Psoas muscle (tissue), 7 donors: ENCODE measurements at regions not wholly inside any gene's neighbourhood (a gene's known extent, or its start where the extent isn't known, plus 50 kb on each side); places are given as distances from the start of the nearest gene placed in this dataset.

Source experiments
- ATAC-seq, 4 donors: fragments of 200-7000 bp; cut with Tn5 transposase; one replicate each; pipeline ENCODE4 v1.9.1; 2020; ENCODE audit warnings: moderate library complexity in 3 of 4, mild to moderate bottlenecking in 2 of 4
- DNase-seq, 2 donors: peaks; one replicate each; pipeline ENCODE4 v3.0.0-alpha.2; 2020
- H3K27ac ChIP-seq: fragments of 200-600 bp; one replicate; pipeline ENCODE4 v1.8.0; 2022
- H3K27me3 ChIP-seq, 3 donors: fragments of 200-600 bp in 1 of 3; one replicate each; pipeline versions ENCODE4 v1.6.1 to v1.8.0; 2013 to 2022; ENCODE audit warnings: low read length in 2 of 3, mild to moderate bottlenecking in 2 of 3, moderate library complexity in 1 of 3; ENCODE audit not compliant: insufficient read depth in 3 of 3
- H3K36me3 ChIP-seq, 2 donors: fragments of 200-600 bp in 1 of 2; one replicate each; pipeline versions ENCODE4 v1.6.1 to v1.8.0; 2013 to 2022; ENCODE audit warnings: low read depth in 1 of 2, mild to moderate bottlenecking in 1 of 2, moderate library complexity in 1 of 2; ENCODE audit not compliant: insufficient read depth in 1 of 2
- H3K4me1 ChIP-seq: fragments of 200-600 bp; one replicate; pipeline ENCODE4 v1.8.0; 2022
- H3K4me3 ChIP-seq: fragments of 200-600 bp; one replicate; pipeline ENCODE4 v1.8.0; 2022; ENCODE audit warnings: mild to moderate bottlenecking
- H3K9me3 ChIP-seq: fragments of 200-600 bp; one replicate; pipeline ENCODE4 v1.8.0; 2022
- WGBS, 3 donors: extraction: QIAGEN DNeasy Blood & Tissue Kit; methylation state at CpG; one replicate each; pipeline versions ENCODE4 v1.1.6 to v1.1.7; 2013; 5-methylcytosine and 5-hydroxymethylcytosine counted together
- intact Hi-C, 2 donors: fragments of 100-400 bp; cut with DNase I; formaldehyde crosslinking; loops; one replicate each; pipeline versions ENCODE4 v1.11.0 to v1.14.2; 2022
- TF ChIP-seq, protein P1 (sequence below): fragments of 200-600 bp; IDR thresholded peaks from one replicate; pipeline ENCODE4 v1.8.0; 2022; ENCODE audit warnings: antibody characterized with exemption
- donor health status: healthy with polysubstance abuse.
- donor health status: DM: no; HTN: no; CAD: no; lungs with moderate emphysema.
- donor health status: Bipolar disorder and iron deficiency.
- donor health status: healthy.
- donor health status: DM: yes; HTN: yes; CAD: no.
- donor health status: DM: no; HTN: no; CAD: no.
- donor health status: DM: yes; HTN: yes; CAD: no.

DNA sequence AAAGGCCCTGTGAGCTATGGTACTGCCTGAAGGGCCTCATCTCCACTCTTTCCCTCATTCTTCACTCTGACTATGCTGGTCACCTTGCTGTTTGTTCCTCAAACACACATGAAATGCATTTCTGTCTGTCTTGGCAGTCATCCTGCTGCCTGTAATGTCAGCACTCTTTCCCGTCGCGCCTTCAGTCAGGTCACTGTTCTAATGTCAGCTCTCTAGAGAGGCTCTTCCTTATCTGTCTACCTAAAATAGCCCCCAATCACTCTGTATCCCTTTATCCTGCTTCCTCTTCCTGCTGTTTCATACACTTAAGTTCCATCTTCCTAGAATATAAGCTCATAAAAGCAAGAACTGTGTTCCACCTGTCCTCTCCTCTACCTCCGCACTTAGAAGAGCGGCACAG, 215.5 kb downstream of the ZNF33B start:
- Histone ChIP-seq H3K27me3 (no peaks in the 10 kb centered on the region), H3K27ac (no peak overlapping the region), H3K4me3 (no peak overlapping the region), H3K9me3 (no peaks in the 10 kb centered on the region), H3K36me3 (no peaks in the 10 kb centered on the region), H3K4me1 (no peaks in the 10 kb centered on the region)
- intact Hi-C loops = no loop called here
- WGBS, 3 donors = 87 to 99% (median 90%) methylated on average over 5 of the region's 5 CpGs
- DNase-seq (no peak), ATAC-seq (no peak)
- TF ChIP-seq, protein P1, sequence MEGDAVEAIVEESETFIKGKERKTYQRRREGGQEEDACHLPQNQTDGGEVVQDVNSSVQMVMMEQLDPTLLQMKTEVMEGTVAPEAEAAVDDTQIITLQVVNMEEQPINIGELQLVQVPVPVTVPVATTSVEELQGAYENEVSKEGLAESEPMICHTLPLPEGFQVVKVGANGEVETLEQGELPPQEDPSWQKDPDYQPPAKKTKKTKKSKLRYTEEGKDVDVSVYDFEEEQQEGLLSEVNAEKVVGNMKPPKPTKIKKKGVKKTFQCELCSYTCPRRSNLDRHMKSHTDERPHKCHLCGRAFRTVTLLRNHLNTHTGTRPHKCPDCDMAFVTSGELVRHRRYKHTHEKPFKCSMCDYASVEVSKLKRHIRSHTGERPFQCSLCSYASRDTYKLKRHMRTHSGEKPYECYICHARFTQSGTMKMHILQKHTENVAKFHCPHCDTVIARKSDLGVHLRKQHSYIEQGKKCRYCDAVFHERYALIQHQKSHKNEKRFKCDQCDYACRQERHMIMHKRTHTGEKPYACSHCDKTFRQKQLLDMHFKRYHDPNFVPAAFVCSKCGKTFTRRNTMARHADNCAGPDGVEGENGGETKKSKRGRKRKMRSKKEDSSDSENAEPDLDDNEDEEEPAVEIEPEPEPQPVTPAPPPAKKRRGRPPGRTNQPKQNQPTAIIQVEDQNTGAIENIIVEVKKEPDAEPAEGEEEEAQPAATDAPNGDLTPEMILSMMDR = no peak

DNA sequence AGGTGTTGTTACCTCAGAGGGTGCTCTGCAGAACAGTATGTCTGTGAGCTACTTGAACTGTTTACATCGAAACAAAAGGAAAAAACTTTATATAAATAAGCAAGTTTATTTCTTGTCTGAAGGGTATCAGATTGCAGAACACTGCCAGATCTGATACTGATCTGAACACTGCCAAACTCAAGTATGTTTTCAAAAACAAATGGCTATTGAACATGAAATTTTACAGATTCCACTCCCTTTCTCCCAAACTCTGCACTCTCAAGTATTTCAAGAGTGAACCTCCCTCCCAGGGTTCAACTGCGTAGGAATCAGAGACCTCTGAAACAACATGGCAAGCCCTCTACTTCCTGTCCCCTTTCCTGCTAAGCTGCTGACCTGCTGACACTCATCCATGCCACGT, 216.6 kb downstream of the ZNF33B start:
- Histone ChIP-seq H3K36me3 (no peaks in the 10 kb centered on the region), H3K4me3 (no peak overlapping the region), H3K9me3 (no peaks in the 10 kb centered on the region), H3K27ac (no peak overlapping the region), H3K27me3 (no peaks in the 10 kb centered on the region), H3K4me1 (no peaks in the 10 kb centered on the region)
- ATAC-seq (no peak), DNase-seq (no peak)
- 44 to 53% (median 48%) methylated on average over 3 of the region's 3 CpGs for WGBS, 3 donors
- intact Hi-C loops = no loop called here
- TF ChIP-seq, protein P1 = no peak

DNA sequence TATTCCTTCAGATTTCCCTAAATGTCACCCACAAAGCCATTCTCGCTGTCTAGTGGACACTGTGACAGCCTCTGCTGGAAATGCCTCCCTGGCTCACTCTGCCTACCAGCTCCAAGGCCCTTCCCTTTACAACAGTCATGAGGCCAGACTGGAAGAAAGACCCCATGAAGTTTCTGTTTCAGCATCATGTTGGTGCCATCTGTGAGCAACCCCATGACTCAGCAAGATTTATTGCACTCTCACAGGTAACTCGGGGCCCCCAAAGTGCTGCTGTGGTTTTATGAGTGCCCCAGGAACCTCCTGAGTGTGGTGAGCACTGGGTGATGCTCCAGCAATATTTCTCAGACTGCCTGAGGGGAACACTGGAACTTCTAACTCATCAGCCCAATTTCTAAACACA, 218.6 kb downstream of the ZNF33B start:
- no peaks in the 10 kb centered on the region for H3K36me3 ChIP-seq
- no peak overlapping the region for H3K27ac ChIP-seq
- TF ChIP-seq, protein P1 = no peak
- no peaks in the 10 kb centered on the region for H3K27me3 ChIP-seq
- WGBS, 3 donors = 38 to 49% (median 43%) methylated on average over 2 of the region's 2 CpGs
- intact Hi-C loops = no loop called here
- no peak for DNase-seq
- H3K4me1 ChIP-seq = no peaks in the 10 kb centered on the region
- H3K4me3 ChIP-seq = no peak overlapping the region
- no peaks in the 10 kb centered on the region for H3K9me3 ChIP-seq
- ATAC-seq = no peak

DNA sequence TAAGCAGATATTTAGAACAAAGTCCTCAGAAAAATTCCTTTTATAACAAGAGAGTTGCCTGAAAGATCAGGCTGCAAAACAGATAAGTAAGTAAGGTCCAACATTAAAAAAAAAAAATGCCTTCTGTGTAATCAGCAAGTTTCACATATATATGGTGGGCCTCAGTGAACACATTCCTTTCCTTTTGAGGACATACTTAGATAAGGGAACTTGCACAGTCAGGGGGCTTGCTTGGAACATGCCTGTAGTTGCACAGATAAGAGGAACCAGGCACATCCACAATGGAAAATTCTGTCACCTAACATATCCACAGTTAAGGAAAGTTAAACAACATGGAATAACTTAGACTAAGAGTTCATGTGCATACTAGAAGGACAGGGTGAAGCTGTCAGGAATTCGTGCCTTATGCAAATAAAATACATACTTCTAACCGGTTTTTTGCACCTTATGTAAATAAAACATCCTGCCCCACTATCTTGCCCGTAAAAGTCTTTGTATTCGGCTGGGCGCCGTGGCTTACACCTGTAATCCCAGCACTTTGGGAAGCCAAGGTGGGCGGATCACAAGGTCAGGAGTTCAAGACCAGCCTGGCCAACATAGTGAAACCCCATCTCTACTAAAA, 257.3 kb downstream of the ZNF33B start:
- Histone ChIP-seq H3K27ac (no peak overlapping the region), H3K27me3 (no peaks in the 10 kb centered on the region), H3K36me3 (no peaks in the 10 kb centered on the region), H3K9me3 (no peaks in the 10 kb centered on the region), H3K4me3 (no peak overlapping the region), H3K4me1 (no peaks in the 10 kb centered on the region)
- TF ChIP-seq, protein P1 = no peak
- DNase-seq (no peak), ATAC-seq (no peak)
- intact Hi-C loops = no loop called here
- WGBS, 3 donors = 86 to 88% (median 88%) methylated on average over 7 of the region's 7 CpGs
